Skeletal muscle cell (primary cell): ENCODE measurements at regions not wholly inside any gene's neighbourhood (a gene's known extent, or its start where the extent isn't known, plus 50 kb on each side); places are given as distances from the start of the nearest gene placed in this dataset.

Source experiments
- DNase-seq: peaks from one replicate; pipeline ENCODE4 v3.0.0-alpha.2; 2010; ENCODE audit warnings: low read depth
- H3K4me3 ChIP-seq: 2 replicates; pipeline ENCODE4 v1.5.1; 2011; ENCODE audit warnings: low read depth, mild to moderate bottlenecking, control low read depth, low read length, moderate library complexity

DNA sequence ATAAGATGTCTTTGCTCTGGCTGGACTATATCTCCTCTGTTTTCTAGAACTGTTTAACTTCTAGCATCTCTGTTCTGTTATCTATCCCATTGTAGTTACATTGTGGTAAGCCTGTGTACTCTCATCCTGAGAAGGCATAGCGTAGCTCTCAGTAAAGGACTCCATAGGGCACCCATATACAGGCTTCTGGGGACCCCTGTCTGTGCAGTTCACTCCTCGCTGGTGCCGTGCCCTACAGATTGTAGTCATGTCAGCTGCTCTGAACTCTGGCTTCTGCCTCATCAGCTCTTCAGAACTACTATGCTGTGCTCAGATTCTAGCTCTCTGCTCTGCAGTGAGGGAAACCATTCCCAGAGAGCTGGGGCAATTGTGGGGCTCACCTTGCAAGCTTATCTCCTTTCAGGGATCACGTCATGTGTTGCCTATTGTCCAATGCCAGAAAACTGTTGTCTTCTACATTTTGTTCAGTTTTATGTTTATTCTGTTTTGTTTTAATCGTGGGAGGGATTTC, 181.3 kb upstream of the USP24 start:
- no peak for DNase-seq
- H3K4me3 ChIP-seq = no peak overlapping the region

DNA sequence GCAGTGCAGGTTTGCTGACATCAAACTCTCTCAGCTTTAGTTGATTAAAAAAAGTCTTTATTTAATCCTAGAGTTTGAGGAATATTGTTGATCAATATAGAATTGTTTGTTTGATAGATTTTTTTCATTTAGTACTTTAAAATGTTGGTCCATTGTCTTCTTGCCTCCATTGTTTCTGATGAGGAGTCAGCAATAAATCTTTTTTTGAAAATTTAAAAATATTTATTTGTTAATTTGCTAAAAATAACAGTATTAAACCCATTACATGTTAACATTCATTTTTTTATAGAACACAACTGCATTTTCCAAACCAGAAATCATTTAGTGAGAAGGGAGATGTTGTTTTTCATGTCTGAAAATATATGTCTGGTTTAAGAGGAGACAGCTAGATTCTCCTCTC, 173.8 kb upstream of the USP24 start:
- no peak overlapping the region for H3K4me3 ChIP-seq
- no peak for DNase-seq

DNA sequence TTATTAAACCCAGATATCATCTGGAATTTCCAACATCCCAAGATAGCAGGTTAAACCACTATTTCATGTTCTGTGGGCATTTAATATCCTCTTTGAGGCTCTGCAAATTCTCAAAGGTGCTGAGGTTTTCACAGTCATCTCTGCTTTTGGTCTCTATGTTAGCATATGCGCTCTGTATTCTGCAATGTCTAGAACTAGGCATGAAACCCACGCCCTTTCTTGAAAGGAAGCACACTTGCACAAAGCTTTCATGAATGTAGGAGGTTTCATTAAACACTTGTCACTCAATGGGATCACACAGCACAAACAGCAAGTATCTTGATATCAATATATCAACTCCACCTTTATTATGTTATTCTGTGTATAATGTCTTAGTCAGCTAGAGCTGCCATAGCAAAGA, 172.0 kb upstream of the USP24 start:
- H3K4me3 ChIP-seq = no peak overlapping the region
- DNase-seq = no peak

DNA sequence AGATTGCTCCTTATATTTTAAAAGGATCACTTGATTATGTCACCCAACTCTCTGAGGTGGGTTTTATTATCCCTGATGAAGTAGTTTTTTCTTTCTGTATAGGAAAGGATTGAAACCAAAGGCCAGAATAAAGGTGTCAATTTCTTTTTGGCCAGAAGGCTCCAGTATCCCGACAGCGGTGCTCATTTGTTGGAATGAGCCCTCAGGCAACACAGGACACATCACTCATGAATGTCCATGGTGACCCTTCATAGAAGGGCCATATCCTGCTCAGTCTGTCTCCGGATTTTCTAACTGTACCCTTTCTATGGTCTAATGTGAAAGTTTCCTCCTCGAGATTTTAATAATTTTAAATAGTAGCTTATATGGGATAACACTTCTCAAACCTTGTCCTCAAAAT, 171.3 kb upstream of the USP24 start:
- H3K4me3 ChIP-seq = no peak overlapping the region
- DNase-seq = no peak

DNA sequence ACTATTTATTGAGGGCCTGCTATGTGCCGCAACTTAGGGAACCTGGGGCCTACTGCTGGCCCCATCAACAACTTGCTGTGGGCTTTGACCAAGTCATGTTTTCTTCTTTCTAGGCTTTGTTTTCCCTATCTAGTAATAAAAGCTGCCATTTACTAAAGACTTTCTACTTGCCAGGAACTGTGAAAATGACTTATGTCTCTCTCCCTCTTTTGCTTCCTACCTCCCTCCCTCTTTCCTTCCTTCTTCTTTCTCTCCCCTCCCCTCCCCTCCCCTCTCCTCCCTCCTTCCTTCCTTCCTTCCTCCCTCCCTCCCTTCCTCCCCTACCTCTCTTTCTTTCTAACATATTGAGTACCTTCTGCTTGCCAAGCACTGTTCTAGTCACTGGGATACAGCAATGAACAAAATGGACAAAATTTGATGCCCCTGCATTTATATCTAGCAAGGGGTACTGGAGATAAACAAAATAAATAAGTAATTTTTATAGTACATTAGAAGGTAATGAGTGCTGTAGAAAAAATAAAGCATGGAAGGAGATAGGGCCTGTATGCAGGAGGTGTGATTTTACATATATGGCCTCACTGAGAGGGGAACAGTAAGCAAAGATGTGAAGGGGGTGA, 170.3 kb upstream of the USP24 start:
- no peak overlapping the region for H3K4me3 ChIP-seq
- no peak for DNase-seq

DNA sequence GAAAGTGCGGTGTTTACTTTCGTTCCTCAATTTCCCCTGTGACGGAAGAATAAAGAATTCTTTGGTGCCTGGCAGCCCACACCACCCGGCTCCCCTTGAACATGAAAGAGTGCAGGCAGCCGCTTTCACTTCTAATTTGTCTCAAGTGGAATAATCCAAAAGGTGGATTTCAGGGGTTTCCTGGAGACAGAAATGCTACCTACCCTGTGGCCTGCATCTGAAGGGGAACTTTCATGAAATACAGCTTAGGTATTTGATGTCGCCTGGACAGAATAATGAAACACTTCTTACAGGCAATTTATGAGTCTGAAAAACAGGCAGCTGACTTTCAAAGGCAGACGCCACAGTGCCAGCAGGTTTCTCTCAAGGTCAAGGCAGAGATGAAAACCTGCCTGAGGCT, 169.5 kb upstream of the USP24 start:
- no peak overlapping the region for H3K4me3 ChIP-seq
- no peak for DNase-seq

DNA sequence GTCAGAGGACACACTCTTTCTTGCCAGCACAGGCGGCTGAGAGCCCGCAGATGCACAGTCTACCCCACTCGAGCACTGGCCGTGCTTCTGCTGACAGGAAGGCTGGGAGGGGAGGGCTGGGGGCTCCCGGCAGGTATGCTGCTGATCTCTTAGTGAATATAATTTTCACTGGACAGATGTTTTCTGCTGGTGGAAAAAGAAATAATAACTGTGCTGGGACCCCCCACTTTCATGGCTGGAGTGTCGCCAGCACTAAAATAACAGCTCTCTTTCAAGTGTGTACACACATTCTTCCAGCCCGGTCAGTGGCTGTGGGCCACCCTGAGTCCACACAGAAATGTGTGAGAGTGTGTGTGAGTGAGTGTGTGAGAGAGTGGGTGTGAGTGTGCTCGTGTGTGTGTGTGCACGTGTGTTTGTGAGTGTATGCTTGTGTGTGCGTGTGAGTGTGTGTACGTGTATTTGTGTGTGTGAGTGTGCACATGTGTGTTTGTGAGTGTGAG, 167.7 kb upstream of the USP24 start:
- no peak overlapping the region for H3K4me3 ChIP-seq
- DNase-seq = no peak

DNA sequence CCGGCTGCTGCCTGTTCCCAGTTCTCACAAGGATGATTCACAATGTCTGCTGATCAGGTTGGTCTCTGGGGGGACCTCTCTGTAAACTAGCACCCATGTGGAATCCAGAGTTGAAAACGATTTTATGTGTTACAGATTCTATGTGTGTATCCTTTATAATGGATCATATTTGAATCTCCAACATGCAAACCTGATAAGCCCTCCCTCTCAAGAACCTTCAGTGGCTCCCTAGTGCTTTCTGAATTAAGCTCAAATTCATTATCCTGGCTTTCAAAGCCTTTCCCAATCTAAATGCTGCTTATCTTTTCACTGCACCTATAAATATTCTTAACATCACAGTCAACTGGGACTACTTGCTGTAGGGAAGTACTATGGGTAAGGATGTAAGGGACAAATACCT, 166.8 kb upstream of the USP24 start:
- H3K4me3 ChIP-seq = no peak overlapping the region
- DNase-seq = no peak

DNA sequence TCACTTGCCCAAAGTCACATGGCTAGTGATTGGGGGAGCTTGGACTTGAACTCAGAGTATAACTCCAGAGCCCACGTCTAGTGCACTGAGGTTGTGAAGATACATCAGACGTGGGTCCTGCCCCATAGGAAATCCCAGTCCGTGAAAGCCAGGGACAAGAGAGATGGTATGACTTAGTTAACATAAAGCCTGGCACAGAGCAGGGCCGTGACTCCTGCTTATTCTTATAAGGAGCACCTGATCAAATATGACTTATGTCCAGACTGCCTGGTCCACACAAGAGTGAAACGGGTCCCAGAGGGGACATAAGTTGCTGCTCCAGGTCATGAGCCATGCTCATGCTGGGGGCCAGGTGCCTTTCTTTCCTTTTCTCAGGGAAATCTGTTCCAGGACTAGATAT, 166.3 kb upstream of the USP24 start:
- no peak for DNase-seq
- no peak overlapping the region for H3K4me3 ChIP-seq

DNA sequence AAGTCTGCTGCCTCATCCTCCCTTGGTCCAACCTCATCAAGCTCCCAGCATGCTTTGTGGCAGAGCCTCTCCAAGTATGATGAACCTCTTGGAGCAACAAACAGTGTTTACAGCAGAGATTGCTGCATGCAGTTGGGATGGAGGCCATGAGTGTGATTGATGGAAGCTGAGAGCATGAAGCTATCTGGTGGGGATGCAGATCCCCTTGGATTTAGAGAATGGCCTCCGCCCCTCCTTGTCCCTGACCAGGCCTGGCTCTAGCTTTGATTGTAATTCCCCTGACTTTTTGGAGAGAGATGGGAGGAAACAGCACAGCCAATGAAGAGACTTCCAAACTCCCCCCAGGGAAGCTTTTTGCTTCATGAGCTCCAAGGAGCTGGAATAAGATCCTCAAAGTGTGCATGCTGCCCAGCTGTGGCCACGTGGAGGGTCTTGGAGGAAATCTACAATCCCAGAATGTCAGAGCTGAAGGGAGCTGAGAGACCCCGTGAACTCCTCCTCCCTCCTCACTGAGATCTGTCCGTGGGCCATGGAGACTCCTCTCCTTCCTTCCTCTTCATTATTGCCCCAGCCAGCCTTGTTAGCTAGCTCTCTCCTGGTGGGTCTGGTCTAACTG, 165.3 kb upstream of the USP24 start:
- H3K4me3 ChIP-seq = no peak overlapping the region
- no peak for DNase-seq

DNA sequence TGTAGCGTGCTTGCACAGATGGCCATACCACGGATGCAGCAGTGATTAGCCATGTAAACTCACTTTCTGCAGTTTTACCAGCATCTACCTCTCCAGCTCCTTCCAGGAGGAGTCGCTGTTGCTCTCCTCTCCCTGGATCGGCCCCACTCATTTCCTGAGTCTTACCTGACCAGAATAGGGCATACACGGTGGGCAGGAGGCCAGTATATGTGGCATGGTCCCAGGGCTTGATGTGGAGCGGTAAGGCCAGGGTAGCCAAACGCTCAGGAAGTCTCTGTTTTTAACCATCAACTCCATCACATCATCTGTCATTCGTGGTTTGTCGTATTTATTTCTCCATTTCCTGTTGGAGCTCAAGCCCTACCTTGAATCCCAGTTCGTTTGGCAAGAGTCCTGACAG, 163.4 kb upstream of the USP24 start:
- H3K4me3 ChIP-seq = no peak overlapping the region
- no peak for DNase-seq

DNA sequence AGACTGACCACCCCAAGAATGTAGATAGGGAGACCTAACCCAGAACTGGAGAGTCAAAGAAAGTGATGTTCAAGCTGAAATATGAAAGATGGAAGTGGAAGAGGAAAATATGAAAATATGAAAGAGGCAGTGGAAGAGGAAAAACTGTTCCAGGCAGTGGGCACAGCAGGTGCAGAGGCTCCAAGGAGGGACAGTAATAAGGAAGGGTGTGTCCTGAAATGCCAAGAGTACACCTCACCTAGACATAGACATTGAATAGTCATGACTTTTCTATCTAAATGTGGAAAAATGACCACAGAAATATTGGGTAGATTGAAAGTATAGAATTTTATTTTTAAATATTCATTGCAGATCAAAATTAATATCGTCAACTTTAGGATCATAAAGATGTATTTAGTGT, 161.7 kb upstream of the USP24 start:
- H3K4me3 ChIP-seq = no peak overlapping the region
- no peak for DNase-seq

DNA sequence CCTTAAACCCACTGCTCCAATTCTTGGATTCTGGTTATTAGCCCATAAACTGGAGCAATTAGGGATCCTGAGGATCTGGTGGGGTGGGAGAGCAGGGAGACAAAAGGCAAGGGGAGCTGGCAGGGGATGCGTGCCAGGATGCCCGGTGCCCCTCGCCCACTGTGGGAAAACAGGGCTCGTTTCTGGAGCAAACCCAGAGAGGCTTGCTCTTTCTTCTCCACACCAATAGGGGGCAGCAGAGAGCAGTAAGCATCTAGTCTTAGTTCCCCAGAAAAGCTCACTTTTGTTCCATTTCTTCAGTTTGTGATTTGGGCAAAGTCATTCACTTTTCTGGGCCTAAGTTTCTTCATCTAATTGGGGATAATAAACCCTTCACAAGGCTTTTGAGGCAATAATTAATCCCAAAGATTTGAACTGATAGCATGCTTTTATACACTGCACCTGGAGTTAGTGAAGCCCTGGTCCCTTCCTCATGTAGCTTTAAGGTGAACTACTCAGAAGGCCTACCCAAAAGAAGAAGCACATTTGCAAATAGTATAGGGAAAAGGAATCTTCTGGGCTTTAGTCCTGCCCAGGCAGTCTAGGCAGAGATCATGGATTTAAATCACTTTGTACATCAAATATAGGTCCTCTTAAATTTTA, 160.6 kb upstream of the USP24 start:
- DNase-seq = no peak
- no peak overlapping the region for H3K4me3 ChIP-seq

DNA sequence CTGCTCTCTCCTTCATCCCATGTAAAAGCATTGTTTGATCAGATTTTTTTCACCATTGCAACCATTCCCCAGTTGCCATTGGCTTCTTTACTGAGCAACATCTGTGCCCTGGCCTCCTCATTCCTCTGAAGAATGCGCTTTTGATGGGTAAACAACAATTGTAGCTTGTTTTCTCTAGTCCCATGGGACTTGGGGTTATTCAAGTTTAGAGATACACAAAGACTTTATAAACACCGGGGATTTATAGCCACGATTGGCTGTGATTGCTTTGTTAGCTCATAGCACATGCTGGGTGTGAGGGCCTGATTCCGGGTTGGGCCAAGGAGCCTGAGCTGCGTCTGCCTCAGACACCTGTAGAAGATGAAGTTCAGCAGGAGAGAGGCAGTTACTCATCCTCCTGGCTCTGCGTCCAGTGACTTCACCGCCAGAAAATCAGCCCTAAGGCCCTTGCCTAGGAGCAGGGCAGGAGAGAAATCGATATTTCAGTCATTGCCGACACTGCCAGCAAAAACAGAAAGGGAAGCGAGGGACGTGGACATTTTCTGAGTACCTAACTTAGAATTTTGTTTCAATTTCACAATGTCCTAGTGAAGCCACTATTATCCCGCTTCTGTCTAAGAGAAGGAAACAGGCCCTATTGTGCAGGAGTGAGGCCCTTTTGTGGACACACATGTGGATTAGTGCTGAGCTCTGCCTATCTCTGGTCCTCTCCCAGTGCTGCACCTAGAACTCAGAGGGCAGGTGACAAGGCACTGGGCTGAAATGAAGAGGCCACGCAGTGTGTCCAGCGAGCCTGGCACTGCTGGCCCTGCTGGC, 159.8 kb upstream of the USP24 start:
- DNase-seq = no peak
- H3K4me3 ChIP-seq = no peak overlapping the region

DNA sequence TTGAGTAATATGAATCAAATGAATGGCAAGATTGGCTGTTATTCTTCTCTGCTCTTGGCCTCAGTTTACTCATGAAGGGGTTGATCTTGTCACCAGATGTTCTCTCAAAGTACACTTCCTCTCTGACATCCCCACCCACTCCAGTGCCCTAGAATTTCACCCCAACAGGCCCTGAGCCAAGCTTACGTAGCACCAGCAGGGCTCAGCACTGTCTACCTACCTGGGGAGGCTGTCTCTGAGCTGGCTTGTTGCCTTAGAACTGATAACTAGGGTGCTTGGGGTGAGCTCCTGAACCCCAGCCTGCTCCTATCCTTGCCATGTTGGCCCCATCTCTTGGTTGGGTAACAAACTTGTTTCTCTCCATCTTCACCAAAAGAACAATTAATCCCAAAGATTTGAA, 159.1 kb upstream of the USP24 start:
- H3K4me3 ChIP-seq = no peak overlapping the region
- DNase-seq = no peak

DNA sequence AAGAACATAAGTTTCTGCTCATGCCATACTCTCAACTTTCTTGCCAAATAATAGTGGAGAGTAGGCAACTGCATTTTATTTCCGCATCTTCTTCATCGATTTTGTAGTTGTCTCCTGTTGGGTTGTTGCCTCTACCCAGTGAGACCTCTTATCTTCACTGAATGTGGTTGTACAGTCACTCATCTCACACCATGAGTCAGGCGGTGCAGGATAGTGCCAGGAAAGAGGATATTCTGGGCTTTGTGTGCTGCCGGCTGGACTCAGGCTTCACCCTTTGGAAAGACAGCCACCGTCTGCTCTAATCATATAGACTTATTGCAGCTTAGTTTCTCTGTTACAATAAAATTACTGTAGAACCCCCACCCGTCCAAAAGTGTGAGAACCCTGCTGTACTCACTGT, 154.3 kb upstream of the USP24 start:
- H3K4me3 ChIP-seq = no peak overlapping the region
- DNase-seq = no peak

DNA sequence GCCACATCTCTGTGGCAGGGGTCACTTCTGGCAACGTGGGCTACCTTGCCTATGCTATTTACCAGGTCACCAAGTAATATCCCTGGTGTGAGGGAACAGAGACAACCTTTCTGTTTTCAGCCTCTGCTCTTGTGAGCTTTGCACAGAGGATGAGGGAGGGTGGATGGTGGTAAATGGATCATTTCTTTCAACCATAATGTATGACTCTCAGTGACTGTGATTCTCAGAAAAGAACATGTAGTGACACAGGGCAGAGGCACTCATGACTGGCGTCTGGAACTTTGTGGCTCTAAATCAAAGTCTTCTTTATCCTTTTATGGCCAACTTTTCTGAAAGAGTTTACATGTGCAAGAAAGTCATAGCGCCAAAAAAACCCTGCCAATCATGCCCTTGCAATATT, 153.5 kb upstream of the USP24 start:
- H3K4me3 ChIP-seq = no peak overlapping the region
- no peak for DNase-seq

DNA sequence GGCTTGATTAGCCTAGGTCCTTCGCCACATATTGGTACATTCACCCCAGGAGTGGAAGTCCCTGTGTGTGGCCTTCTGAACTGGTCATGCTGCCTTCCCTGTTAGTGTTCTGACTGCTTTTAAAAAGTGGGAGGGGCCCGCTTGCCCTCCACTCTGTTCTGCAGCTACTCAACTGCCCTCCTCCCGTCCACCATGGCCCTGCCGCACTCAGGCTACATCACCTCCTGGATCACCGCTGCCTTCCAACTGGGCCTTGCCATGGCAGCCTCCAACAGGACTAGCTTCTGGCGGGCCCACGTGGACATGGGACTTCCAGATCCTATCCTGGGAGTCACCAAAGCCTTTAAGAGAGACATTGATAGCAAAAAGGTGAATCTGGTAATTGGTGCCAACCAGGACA, 152.1 kb upstream of the USP24 start:
- no peak for DNase-seq
- H3K4me3 ChIP-seq = no peak overlapping the region

DNA sequence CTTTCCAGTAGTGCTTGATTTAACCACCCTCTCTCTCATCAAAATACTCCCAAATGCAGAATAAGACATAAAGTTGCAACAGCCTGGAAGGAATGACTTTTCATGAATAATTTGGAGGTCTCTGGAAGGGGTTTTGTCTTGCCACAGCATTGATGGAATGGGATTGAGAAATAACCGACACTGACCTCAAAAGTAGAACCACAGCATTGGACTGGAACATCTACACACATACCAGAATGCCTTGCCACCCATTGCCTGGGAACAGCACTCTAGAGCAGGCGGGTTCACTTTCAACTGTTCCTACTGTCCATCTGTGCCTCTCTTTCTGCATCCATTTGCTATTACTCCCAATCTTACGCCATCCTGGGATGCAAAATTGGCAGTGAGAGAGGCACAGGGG, 149.1 kb upstream of the USP24 start:
- H3K4me3 ChIP-seq = no peak overlapping the region
- no peak for DNase-seq

DNA sequence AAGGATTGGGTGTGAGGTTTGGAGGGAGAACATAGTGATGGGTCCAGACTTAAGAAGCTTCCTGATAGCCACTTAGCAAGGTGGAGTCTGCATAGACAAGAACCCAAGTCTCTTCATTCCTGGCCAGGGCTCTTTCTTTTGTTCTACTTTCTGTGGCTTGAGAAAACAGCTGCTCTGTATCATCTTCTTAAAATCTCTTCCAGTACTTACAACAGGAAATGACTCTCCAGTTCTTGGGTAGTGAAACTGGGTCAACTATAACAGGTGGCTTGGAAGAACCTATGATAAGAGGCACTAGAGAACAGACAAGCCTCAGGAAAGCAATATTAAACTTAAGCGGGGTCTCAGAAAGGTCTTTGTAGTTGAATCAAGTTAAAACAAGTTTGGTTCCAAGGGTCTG, 148.1 kb upstream of the USP24 start:
- no peak for DNase-seq

More for the DNA sequence above, 148.1 kb upstream of the USP24 start:
- no peak overlapping the region for H3K4me3 ChIP-seq
